Hepatocyte (in vitro differentiated cells): ENCODE measurements at regions not wholly inside any gene's neighbourhood (a gene's known extent, or its start where the extent isn't known, plus 50 kb on each side); places are given as distances from the start of the nearest gene placed in this dataset.

Source experiments
- EZH2 ChIP-seq: fragments of 200-600 bp; sonication (generic); IDR thresholded peaks from 2 replicates; pipeline ENCODE4 v1.6.1; 2016; ENCODE audit warnings: antibody characterized with exemption, mild to moderate bottlenecking, borderline replicate concordance
- EZH2phosphoT487 ChIP-seq: fragments of 200-600 bp; sonication (generic); IDR thresholded peaks from one replicate; pipeline ENCODE4 v1.6.1; 2018; ENCODE audit warnings: antibody characterized with exemption, mild to moderate bottlenecking, low read depth, moderate library complexity; ENCODE audit not compliant: unreplicated experiment, severe bottlenecking
- TF ChIP-seq, protein P1 (sequence below): fragments of 200-600 bp; sonication (generic); IDR thresholded peaks from 2 replicates; pipeline ENCODE4 v1.5.1; 2016; ENCODE audit warnings: antibody characterized with exemption, mild to moderate bottlenecking; ENCODE audit not compliant: poor library complexity

DNA sequence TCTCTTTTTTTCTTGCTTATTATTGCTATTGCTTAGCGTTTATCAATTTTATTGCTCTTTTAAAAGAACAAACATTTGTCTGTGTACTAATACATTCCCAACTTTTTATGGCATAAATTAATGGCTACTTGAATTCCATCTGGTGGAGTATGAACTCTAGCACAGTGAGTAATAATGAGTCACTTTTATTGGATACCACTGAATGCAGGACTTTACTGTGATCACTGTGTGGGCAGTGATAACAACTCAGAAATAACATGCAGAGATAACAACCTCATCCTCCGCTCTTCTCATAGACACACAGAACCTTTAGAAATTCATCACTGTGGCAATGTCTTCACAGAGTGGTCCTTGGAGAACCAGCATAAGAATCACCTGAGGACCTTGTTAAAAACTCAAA lies 139.5 kb upstream of the PRNP start:
- TF ChIP-seq, protein P1, sequence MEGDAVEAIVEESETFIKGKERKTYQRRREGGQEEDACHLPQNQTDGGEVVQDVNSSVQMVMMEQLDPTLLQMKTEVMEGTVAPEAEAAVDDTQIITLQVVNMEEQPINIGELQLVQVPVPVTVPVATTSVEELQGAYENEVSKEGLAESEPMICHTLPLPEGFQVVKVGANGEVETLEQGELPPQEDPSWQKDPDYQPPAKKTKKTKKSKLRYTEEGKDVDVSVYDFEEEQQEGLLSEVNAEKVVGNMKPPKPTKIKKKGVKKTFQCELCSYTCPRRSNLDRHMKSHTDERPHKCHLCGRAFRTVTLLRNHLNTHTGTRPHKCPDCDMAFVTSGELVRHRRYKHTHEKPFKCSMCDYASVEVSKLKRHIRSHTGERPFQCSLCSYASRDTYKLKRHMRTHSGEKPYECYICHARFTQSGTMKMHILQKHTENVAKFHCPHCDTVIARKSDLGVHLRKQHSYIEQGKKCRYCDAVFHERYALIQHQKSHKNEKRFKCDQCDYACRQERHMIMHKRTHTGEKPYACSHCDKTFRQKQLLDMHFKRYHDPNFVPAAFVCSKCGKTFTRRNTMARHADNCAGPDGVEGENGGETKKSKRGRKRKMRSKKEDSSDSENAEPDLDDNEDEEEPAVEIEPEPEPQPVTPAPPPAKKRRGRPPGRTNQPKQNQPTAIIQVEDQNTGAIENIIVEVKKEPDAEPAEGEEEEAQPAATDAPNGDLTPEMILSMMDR, result no peak
- TF ChIP-seq EZH2phosphoT487 (no peak), EZH2 (no peak)
